Fibroblast of lung (primary cell): ENCODE measurements at regions not wholly inside any gene's neighbourhood (a gene's known extent, or its start where the extent isn't known, plus 50 kb on each side); places are given as distances from the start of the nearest gene placed in this dataset.

Experiments used
- DNase-seq, 2 donors: peaks; one replicate each; pipeline versions ENCODE4 v3.0.0 to v3.0.0-alpha.2; 2010; ENCODE audit warnings: low read depth in 2 of 2
- H2AFZ ChIP-seq: 2 replicates; pipeline ENCODE4 v1.5.1; 2012; ENCODE audit warnings: low read length, control low read depth, inconsistent platforms
- H3K27ac ChIP-seq: 2 replicates; pipeline ENCODE4 v1.5.1; 2011; ENCODE audit warnings: low read length, control low read depth; ENCODE audit not compliant: insufficient read depth
- H3K27me3 ChIP-seq: 2 replicates; pipeline ENCODE4 v1.5.1; 2011; ENCODE audit warnings: mild to moderate bottlenecking, low read length; ENCODE audit not compliant: control insufficient read depth, insufficient read depth
- H3K36me3 ChIP-seq: 2 replicates; pipeline ENCODE4 v1.5.1; 2011; ENCODE audit warnings: low read length; ENCODE audit not compliant: control insufficient read depth, insufficient read depth
- H3K4me1 ChIP-seq: 2 replicates; pipeline ENCODE4 v1.5.1; 2011; ENCODE audit warnings: low read length; ENCODE audit not compliant: control insufficient read depth, insufficient read depth; ENCODE audit errors: extremely low read depth
- H3K4me2 ChIP-seq: 2 replicates; pipeline ENCODE4 v1.5.1; 2011; ENCODE audit warnings: low read length, control low read depth; ENCODE audit not compliant: insufficient read depth; ENCODE audit errors: extremely low read depth
- H3K4me3 ChIP-seq, 4 experiments: fragments of 200-600 bp in 1 of 4; sonication (generic) in 1 of 4; replicated peaks in 1 of 4; 2 replicates each; pipeline ENCODE4 v1.5.1; 2011 to 2016; ENCODE audit warnings: low read length in 4 of 4, low read depth in 3 of 4, mild to moderate bottlenecking in 3 of 4, control low read depth in 2 of 4, inconsistent platforms in 1 of 4, mixed read lengths in 1 of 4; ENCODE audit not compliant: insufficient read depth in 1 of 4; ENCODE audit errors: control extremely low read depth in 1 of 4
- H3K79me2 ChIP-seq: 2 replicates; pipeline ENCODE4 v1.5.1; 2012; ENCODE audit warnings: mild to moderate bottlenecking, low read length, inconsistent platforms; ENCODE audit not compliant: control insufficient read depth, insufficient read depth
- H3K9ac ChIP-seq: 2 replicates; pipeline ENCODE4 v1.5.1; 2011; ENCODE audit warnings: mild to moderate bottlenecking, low read length, control low read depth; ENCODE audit not compliant: insufficient read depth
- H3K9me3 ChIP-seq: 2 replicates; pipeline ENCODE4 v1.5.1; 2012; ENCODE audit warnings: low read depth, low read length; ENCODE audit not compliant: control insufficient read depth, insufficient read depth
- H4K20me1 ChIP-seq: 2 replicates; pipeline ENCODE4 v1.5.1; 2011; ENCODE audit warnings: low read length; ENCODE audit not compliant: control insufficient read depth, insufficient read depth; ENCODE audit errors: extremely low read depth
- CTCF ChIP-seq, 2 donors: IDR thresholded peaks in 1 of 2; conservative IDR thresholded peaks in 1 of 2; 1 replicate in 1 of 2; 2 replicates in 1 of 2; pipeline ENCODE4 v1.5.1; 2011 to 2012; ENCODE audit warnings: low read length in 2 of 2, control low read depth in 1 of 2, inconsistent platforms in 1 of 2, low read depth in 1 of 2, mild to moderate bottlenecking in 1 of 2
- EZH2 ChIP-seq: IDR thresholded peaks from 2 replicates; pipeline ENCODE4 v1.5.1; 2012; ENCODE audit warnings: low read length, control low read depth, mild to moderate bottlenecking; ENCODE audit errors: missing control alignments

GRCh38 chr1:218048828-218049420, 236.2 kb upstream of the RRP15 start:
- Histone ChIP-seq H3K36me3 (no peaks in the 10 kb centered on the region), H4K20me1 (no peaks in the 10 kb centered on the region), H3K9ac (no peak overlapping the region), H3K27ac (no peak overlapping the region), H3K4me1 (no peaks in the 10 kb centered on the region), H3K4me2 (no peak overlapping the region), H3K27me3 (no peaks in the 10 kb centered on the region), H3K9me3 (no peaks in the 10 kb centered on the region), H3K4me3 (no peak overlapping the region), H2AFZ (no peak overlapping the region), H3K79me2 (no peaks in the 10 kb centered on the region)
- DNase-seq = no peak
- TF ChIP-seq CTCF (conservative IDR thresholded peaks at IDR 0.05 in 1 of 2, IDR thresholded peaks at IDR 0.05 in 1 of 2; ENCODE audit: low read depth in 1 of 2, low read length in 2 of 2) (no peak), EZH2 (no peak)

GRCh38 chr1:218049641-218050040, 235.5 kb upstream of the RRP15 start:
- H3K27me3 ChIP-seq = no peaks in the 10 kb centered on the region
- no peak for TF ChIP-seq EZH2
- H3K9me3 ChIP-seq = no peaks in the 10 kb centered on the region
- no peaks in the 10 kb centered on the region for H4K20me1 ChIP-seq
- H2AFZ ChIP-seq = no peak overlapping the region
- no peak for DNase-seq
- H3K79me2 ChIP-seq = no peaks in the 10 kb centered on the region
- no peak overlapping the region for H3K9ac ChIP-seq
- H3K4me2 ChIP-seq = no peak overlapping the region
- H3K4me1 ChIP-seq = no peaks in the 10 kb centered on the region
- no peak overlapping the region for H3K27ac ChIP-seq
- no peak overlapping the region for H3K4me3 ChIP-seq
- no peaks in the 10 kb centered on the region for H3K36me3 ChIP-seq

- TF ChIP-seq EZH2 (no peak), CTCF (conservative IDR thresholded peaks at IDR 0.05 in 1 of 2, IDR thresholded peaks at IDR 0.05 in 1 of 2; ENCODE audit: low read depth in 1 of 2, low read length in 2 of 2) (no peak)
- Histone ChIP-seq H3K79me2 (no peaks in the 10 kb centered on the region), H3K27ac (no peak overlapping the region), H3K4me2 (no peak overlapping the region), H3K36me3 (no peaks in the 10 kb centered on the region), H4K20me1 (no peaks in the 10 kb centered on the region), H2AFZ (no peak overlapping the region), H3K9ac (no peak overlapping the region), H3K9me3 (no peaks in the 10 kb centered on the region), H3K4me1 (no peaks in the 10 kb centered on the region), H3K4me3 (no peak overlapping the region), H3K27me3 (no peaks in the 10 kb centered on the region)
- no peak for DNase-seq
Measured at GRCh38 chr1:218058730-218059129, 226.4 kb upstream of the RRP15 start.
